Mucosa of descending colon (tissue), 3 donors: ENCODE measurements at regions not wholly inside any gene's neighbourhood (a gene's known extent, or its start where the extent isn't known, plus 50 kb on each side); places are given as distances from the start of the nearest gene placed in this dataset.

ENCODE experiments used
- ATAC-seq: fragments of 200-7000 bp; cut with Tn5 transposase; one replicate; pipeline ENCODE4 v1.9.1; 2020; ENCODE audit warnings: mild to moderate bottlenecking, moderate library complexity
- DNase-seq, 3 donors: peaks; one replicate each; pipeline ENCODE4 v3.0.0-alpha.2; 2020
- H3K36me3 ChIP-seq: fragments of 200-600 bp; one replicate; pipeline ENCODE4 v1.8.0; 2021; ENCODE audit warnings: low read depth, mild to moderate bottlenecking
- H3K4me1 ChIP-seq: fragments of 200-600 bp; one replicate; pipeline ENCODE4 v1.8.0; 2021; ENCODE audit warnings: low read depth, mild to moderate bottlenecking
- H3K4me3 ChIP-seq: fragments of 200-600 bp; one replicate; pipeline ENCODE4 v1.8.0; 2021; ENCODE audit warnings: mild to moderate bottlenecking
- H3K9me3 ChIP-seq: fragments of 200-600 bp; one replicate; pipeline ENCODE4 v1.8.0; 2021; ENCODE audit warnings: mild to moderate bottlenecking
- intact Hi-C, 2 donors: fragments of 100-400 bp; cut with DNase I in 1 of 2; cut with micrococcal nuclease in 1 of 2; formaldehyde crosslinking; loops; one replicate each; pipeline versions ENCODE4 v1.11.0 to v1.11.1; 2022; cut with DNase I, micrococcal nuclease
- TF ChIP-seq, protein P1 (sequence below): fragments of 200-600 bp; IDR thresholded peaks from one replicate; pipeline ENCODE4 v1.8.0; 2022; ENCODE audit warnings: antibody characterized with exemption, mild to moderate bottlenecking
- donor health status: DM: no; HTN: no; CAD: no; lungs with moderate emphysema.
- donor health status: DM: no; HTN: no; CAD: no.
- donor health status: DM: no; HTN: yes; CAD: no.

DNA sequence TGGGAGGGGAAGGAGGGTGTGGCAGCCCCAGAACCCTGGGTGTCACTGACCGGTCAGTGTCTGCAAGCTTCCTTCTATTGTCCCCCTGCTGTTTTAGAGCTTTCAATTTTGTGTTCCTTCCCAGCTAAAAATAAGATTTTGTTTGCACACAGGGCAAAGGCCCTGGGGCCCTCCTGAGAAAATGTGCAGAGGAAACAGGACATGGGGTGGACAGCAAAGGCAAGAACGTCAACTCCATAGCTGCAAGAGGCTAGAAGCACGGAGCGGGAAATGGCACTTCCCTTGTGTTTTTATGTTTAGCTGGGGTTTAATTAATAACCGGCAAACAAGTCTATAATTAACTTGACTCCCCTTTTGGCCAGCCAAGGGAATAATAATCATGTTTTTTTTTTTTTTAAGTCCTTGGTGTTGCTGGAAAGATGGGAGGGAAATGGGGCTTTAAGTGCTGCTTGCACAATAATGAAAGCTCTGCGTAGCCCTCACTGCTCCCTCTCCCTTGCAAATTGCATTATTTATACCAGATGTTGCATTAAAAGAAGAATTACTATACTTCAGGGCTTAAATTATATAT is 261.4 kb upstream of the USP24 start:
- ATAC-seq (no peak), DNase-seq (no peak)
- TF ChIP-seq, protein P1, sequence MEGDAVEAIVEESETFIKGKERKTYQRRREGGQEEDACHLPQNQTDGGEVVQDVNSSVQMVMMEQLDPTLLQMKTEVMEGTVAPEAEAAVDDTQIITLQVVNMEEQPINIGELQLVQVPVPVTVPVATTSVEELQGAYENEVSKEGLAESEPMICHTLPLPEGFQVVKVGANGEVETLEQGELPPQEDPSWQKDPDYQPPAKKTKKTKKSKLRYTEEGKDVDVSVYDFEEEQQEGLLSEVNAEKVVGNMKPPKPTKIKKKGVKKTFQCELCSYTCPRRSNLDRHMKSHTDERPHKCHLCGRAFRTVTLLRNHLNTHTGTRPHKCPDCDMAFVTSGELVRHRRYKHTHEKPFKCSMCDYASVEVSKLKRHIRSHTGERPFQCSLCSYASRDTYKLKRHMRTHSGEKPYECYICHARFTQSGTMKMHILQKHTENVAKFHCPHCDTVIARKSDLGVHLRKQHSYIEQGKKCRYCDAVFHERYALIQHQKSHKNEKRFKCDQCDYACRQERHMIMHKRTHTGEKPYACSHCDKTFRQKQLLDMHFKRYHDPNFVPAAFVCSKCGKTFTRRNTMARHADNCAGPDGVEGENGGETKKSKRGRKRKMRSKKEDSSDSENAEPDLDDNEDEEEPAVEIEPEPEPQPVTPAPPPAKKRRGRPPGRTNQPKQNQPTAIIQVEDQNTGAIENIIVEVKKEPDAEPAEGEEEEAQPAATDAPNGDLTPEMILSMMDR, result no peak
- intact Hi-C loops, result no loop called here
- no peaks in the 10 kb centered on the region for H3K36me3 ChIP-seq
- H3K4me1 ChIP-seq, result peaks cover 20% of the 10 kb centered on the region
- no peak overlapping the region for H3K4me3 ChIP-seq
- no peaks in the 10 kb centered on the region for H3K9me3 ChIP-seq

DNA sequence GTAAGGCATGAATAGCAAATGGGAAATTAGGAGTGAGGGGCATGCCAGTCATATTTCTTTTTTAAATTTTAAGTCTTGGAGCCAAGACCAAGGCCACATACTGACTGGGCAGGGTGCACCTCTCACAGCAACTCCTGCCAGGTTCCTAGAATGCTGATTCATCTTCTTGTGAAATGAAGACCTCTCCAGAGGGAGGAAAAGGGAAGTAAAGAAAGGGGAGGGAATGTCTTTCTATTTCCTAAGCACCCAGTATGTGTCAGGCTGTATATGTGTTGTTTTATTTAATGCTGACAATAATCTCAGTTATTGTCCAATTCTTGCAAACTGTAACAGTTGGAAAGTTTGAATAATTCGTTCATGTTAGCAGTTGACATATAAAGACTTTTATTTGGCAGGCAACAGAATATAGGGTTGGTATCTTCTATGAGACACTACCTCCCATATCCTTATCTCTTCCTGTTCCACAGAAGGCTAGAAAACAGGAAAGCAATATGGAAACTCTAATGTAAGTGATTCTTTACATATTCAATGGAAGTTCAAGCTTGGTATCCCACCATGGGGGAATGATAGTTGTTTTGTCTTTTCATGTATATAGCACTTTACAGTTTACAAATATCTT is 259.1 kb upstream of the USP24 start:
- TF ChIP-seq, protein P1, result no peak
- no peaks in the 10 kb centered on the region for H3K36me3 ChIP-seq
- DNase-seq (no peak), ATAC-seq (no peak)
- no peak overlapping the region for H3K4me3 ChIP-seq
- H3K4me1 ChIP-seq, result peaks cover 6% of the 10 kb centered on the region
- H3K9me3 ChIP-seq, result no peaks in the 10 kb centered on the region
- intact Hi-C loops, result no loop called here

DNA sequence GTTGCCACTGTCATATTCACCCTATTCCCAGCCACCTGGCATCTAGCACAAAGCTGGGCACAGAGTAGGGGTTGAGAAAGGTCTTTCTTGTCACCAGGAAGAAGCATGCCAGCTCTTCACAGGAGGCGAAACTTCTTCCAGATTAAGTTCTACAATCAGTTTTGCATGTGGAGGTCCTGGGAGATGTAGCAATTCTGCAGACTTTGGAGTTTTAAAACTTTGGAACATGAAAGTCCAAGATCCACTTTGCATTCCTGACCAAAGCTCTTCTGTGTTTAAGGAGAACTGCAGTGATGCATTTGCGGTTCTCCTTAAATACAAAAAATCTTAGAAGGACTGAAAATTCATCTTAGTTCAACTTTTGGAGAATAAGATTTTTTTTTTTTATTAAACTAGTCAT is 258.5 kb upstream of the USP24 start:
- DNase-seq (no peak), ATAC-seq (no peak)
- Histone ChIP-seq H3K36me3 (no peaks in the 10 kb centered on the region), H3K9me3 (no peaks in the 10 kb centered on the region), H3K4me3 (no peak overlapping the region), H3K4me1 (peaks cover under 1% of the 10 kb centered on the region)
- TF ChIP-seq, protein P1, result no peak
- intact Hi-C loops, result no loop called here

DNA sequence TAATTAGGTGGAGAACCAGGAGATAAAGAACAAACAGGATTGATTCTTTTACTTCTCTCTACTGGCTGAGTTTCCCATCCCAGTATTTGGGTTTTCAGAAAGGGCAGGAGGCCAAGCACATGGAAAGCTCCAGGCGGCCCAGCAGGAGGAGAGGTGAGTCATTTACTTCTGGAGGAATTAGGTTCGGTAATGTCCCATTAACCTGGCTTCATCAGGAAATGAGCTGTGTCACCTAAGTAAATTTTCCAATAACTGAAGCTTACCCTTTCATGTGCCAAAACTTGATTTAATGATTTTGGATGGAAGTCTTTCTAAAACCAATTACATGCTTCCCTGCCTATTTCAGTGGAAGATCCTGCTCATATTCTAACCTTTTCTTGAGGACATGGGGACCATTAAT is 257.6 kb upstream of the USP24 start:
- TF ChIP-seq, protein P1, result no peak
- ATAC-seq, result no peak
- no peaks in the 10 kb centered on the region for H3K9me3 ChIP-seq
- H3K4me1 ChIP-seq, result no peaks in the 10 kb centered on the region
- no peak overlapping the region for H3K4me3 ChIP-seq
- DNase-seq, result no peak
- H3K36me3 ChIP-seq, result no peaks in the 10 kb centered on the region
- intact Hi-C loops, result no loop called here

DNA sequence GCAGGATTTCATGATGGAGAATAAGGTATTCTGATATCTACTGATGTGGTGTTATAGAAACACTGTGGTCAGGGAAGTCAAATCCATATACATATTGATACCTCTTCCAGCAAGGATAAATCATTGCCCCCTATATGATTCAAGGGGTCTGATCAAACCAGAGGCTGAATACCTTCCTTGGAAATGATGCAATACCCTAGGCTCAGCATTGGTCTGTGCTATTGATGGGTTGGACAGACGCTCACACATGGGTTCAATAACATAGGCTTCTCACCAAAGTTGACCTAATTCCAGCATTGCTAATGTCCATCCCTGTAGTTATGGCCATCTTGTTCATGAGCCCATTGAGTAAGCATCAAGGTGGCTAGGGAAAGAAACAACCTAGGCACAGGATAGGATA is 257.0 kb upstream of the USP24 start:
- DNase-seq, result no peak
- TF ChIP-seq, protein P1, result no peak
- Histone ChIP-seq H3K9me3 (no peaks in the 10 kb centered on the region), H3K4me3 (no peak overlapping the region), H3K36me3 (no peaks in the 10 kb centered on the region), H3K4me1 (no peaks in the 10 kb centered on the region)
- intact Hi-C loops, result no loop called here
- ATAC-seq, result no peak
